ENCODE measurements at regions not wholly inside any gene's neighbourhood (a gene's known extent, or its start where the extent isn't known, plus 50 kb on each side); places are given as distances from the start of the nearest gene placed in this dataset.
A peak's percentile ranks its signal among the peaks of the same experiment; 100 is the strongest.

GRCh38 chr9:115169003-115169402 lies 51.0 kb upstream of the TNC start:
- no peak for DNase-seq

GRCh38 chr9:115170358-115171073 lies 52.6 kb upstream of the TNC start:
- peak; percentile 83 for DNase-seq

- DNase-seq = no peak
Observed at GRCh38 chr9:115171921-115172388, 54.0 kb upstream of the TNC start.

- DNase-seq = no peak
Observed at GRCh38 chr9:115182264-115182663, 64.3 kb upstream of the TNC start.

- no peak for DNase-seq
Observed at GRCh38 chr9:115183436-115183835, 65.5 kb upstream of the TNC start.

- no peak for DNase-seq
Observed at GRCh38 chr9:115189686-115190085, 71.7 kb upstream of the TNC start.

- DNase-seq = no peak
Observed at GRCh38 chr9:115191667-115192066, 73.7 kb upstream of the TNC start.

- DNase-seq = no peak
Observed at GRCh38 chr9:115192280-115192679, 74.3 kb upstream of the TNC start.

- DNase-seq = no peak
Observed at GRCh38 chr9:115192835-115193525, 75.0 kb upstream of the TNC start.

- DNase-seq = no peak
Observed at GRCh38 chr9:115193777-115194176, 75.8 kb upstream of the TNC start.

- no peak for DNase-seq
Observed at GRCh38 chr9:115194216-115194615, 76.3 kb upstream of the TNC start.

- no peak for DNase-seq
Observed at GRCh38 chr9:115195912-115196311, 78.0 kb upstream of the TNC start.

- no peak for DNase-seq
Observed at GRCh38 chr9:115196919-115197318, 79.0 kb upstream of the TNC start.

- peak; percentile 74 for DNase-seq
Observed at GRCh38 chr9:115198001-115198400, 80.0 kb upstream of the TNC start.

GRCh38 chr9:115200711-115201505 lies 83.0 kb upstream of the TNC start:
- DNase-seq = no peak

GRCh38 chr9:115202181-115202580 lies 84.2 kb upstream of the TNC start:
- no peak for DNase-seq

GRCh38 chr9:115202960-115203751 lies 85.2 kb upstream of the TNC start:
- peak; percentile 93 for DNase-seq

GRCh38 chr9:115204904-115205453 lies 87.0 kb upstream of the TNC start:
- peak; percentile 95 for DNase-seq

GRCh38 chr9:115207003-115207836 lies 89.3 kb upstream of the TNC start:
- DNase-seq = peak; percentile 73

- peak; percentile 76 for DNase-seq
Observed at GRCh38 chr9:115208501-115208900, 90.5 kb upstream of the TNC start.

- DNase-seq = peak; percentile 54
Observed at GRCh38 chr9:115209601-115210306, 91.8 kb upstream of the TNC start.
